ENCODE measurements at regions not wholly inside any gene's neighbourhood (a gene's known extent, or its start where the extent isn't known, plus 50 kb on each side); places are given as distances from the start of the nearest gene placed in this dataset.

- no peaks in the 10 kb centered on the region for H3K9me3 ChIP-seq (ENCODE audit: control insufficient read depth in 1 of 2, low read length in 2 of 2)
- no peaks in the 10 kb centered on the region for H3K27me3 ChIP-seq (ENCODE audit: control insufficient read depth in 1 of 2, insufficient read depth in 2 of 2, low read length in 2 of 2)
- H3K4me3 ChIP-seq (ENCODE audit: low read depth in 1 of 2, low read length in 2 of 2), result no peak overlapping the region
- no peak overlapping the region for H3K27ac ChIP-seq (ENCODE audit: low read depth, low read length)
- no peaks in the 10 kb centered on the region for H3K4me1 ChIP-seq (ENCODE audit: control insufficient read depth in 1 of 2, insufficient read depth in 2 of 2, low read length in 2 of 2)
- no peaks in the 10 kb centered on the region for H3K36me3 ChIP-seq (ENCODE audit: control insufficient read depth in 1 of 2, insufficient read depth in 2 of 2, low read length in 2 of 2)
- no peak overlapping the region for H3K9ac ChIP-seq (ENCODE audit: low read depth in 1 of 2, low read length in 2 of 2)
These were observed 290.1 kb downstream of the SRBD1 start for GRCh38 chr2:45320956-45321355.

- Histone ChIP-seq H3K27me3 (ENCODE audit: control insufficient read depth in 1 of 2, insufficient read depth in 2 of 2, low read length in 2 of 2) (no peaks in the 10 kb centered on the region), H3K4me1 (ENCODE audit: control insufficient read depth in 1 of 2, insufficient read depth in 2 of 2, low read length in 2 of 2) (no peaks in the 10 kb centered on the region), H3K9ac (ENCODE audit: low read depth in 1 of 2, low read length in 2 of 2) (no peak overlapping the region), H3K9me3 (ENCODE audit: control insufficient read depth in 1 of 2, low read length in 2 of 2) (no peaks in the 10 kb centered on the region), H3K27ac (ENCODE audit: low read depth, low read length) (no peak overlapping the region), H3K36me3 (ENCODE audit: control insufficient read depth in 1 of 2, insufficient read depth in 2 of 2, low read length in 2 of 2) (no peaks in the 10 kb centered on the region), H3K4me3 (ENCODE audit: low read depth in 1 of 2, low read length in 2 of 2) (no peak overlapping the region)
These were observed 291.2 kb downstream of the SRBD1 start for GRCh38 chr2:45319683-45320455.

GRCh38 chr2:45318686-45319085, 292.4 kb downstream of the SRBD1 start:
- Histone ChIP-seq H3K9me3 (ENCODE audit: control insufficient read depth in 1 of 2, low read length in 2 of 2) (no peaks in the 10 kb centered on the region), H3K27me3 (ENCODE audit: control insufficient read depth in 1 of 2, insufficient read depth in 2 of 2, low read length in 2 of 2) (no peaks in the 10 kb centered on the region), H3K27ac (ENCODE audit: low read depth, low read length) (no peak overlapping the region), H3K36me3 (ENCODE audit: control insufficient read depth in 1 of 2, insufficient read depth in 2 of 2, low read length in 2 of 2) (no peaks in the 10 kb centered on the region), H3K4me3 (ENCODE audit: low read depth in 1 of 2, low read length in 2 of 2) (no peak overlapping the region), H3K9ac (ENCODE audit: low read depth in 1 of 2, low read length in 2 of 2) (no peak overlapping the region), H3K4me1 (ENCODE audit: control insufficient read depth in 1 of 2, insufficient read depth in 2 of 2, low read length in 2 of 2) (no peaks in the 10 kb centered on the region)

- H3K27me3 ChIP-seq (ENCODE audit: control insufficient read depth in 1 of 2, insufficient read depth in 2 of 2, low read length in 2 of 2), result no peaks in the 10 kb centered on the region
- no peaks in the 10 kb centered on the region for H3K9me3 ChIP-seq (ENCODE audit: control insufficient read depth in 1 of 2, low read length in 2 of 2)
- H3K27ac ChIP-seq (ENCODE audit: low read depth, low read length), result no peak overlapping the region
- no peak overlapping the region for H3K4me3 ChIP-seq (ENCODE audit: low read depth in 1 of 2, low read length in 2 of 2)
- no peaks in the 10 kb centered on the region for H3K36me3 ChIP-seq (ENCODE audit: control insufficient read depth in 1 of 2, insufficient read depth in 2 of 2, low read length in 2 of 2)
- no peaks in the 10 kb centered on the region for H3K4me1 ChIP-seq (ENCODE audit: control insufficient read depth in 1 of 2, insufficient read depth in 2 of 2, low read length in 2 of 2)
- H3K9ac ChIP-seq (ENCODE audit: low read depth in 1 of 2, low read length in 2 of 2), result no peak overlapping the region
These were observed 294.3 kb downstream of the SRBD1 start for GRCh38 chr2:45316576-45317338.

GRCh38 chr2:45315861-45316260, 295.2 kb downstream of the SRBD1 start:
- Histone ChIP-seq H3K9ac (ENCODE audit: low read depth in 1 of 2, low read length in 2 of 2) (no peak overlapping the region), H3K27me3 (ENCODE audit: control insufficient read depth in 1 of 2, insufficient read depth in 2 of 2, low read length in 2 of 2) (no peaks in the 10 kb centered on the region), H3K4me3 (ENCODE audit: low read depth in 1 of 2, low read length in 2 of 2) (no peak overlapping the region), H3K36me3 (ENCODE audit: control insufficient read depth in 1 of 2, insufficient read depth in 2 of 2, low read length in 2 of 2) (no peaks in the 10 kb centered on the region), H3K27ac (ENCODE audit: low read depth, low read length) (no peak overlapping the region), H3K9me3 (ENCODE audit: control insufficient read depth in 1 of 2, low read length in 2 of 2) (no peaks in the 10 kb centered on the region), H3K4me1 (ENCODE audit: control insufficient read depth in 1 of 2, insufficient read depth in 2 of 2, low read length in 2 of 2) (no peaks in the 10 kb centered on the region)

- Histone ChIP-seq H3K4me1 (ENCODE audit: control insufficient read depth in 1 of 2, insufficient read depth in 2 of 2, low read length in 2 of 2) (no peaks in the 10 kb centered on the region), H3K4me3 (ENCODE audit: low read depth in 1 of 2, low read length in 2 of 2) (no peak overlapping the region), H3K36me3 (ENCODE audit: control insufficient read depth in 1 of 2, insufficient read depth in 2 of 2, low read length in 2 of 2) (no peaks in the 10 kb centered on the region), H3K27me3 (ENCODE audit: control insufficient read depth in 1 of 2, insufficient read depth in 2 of 2, low read length in 2 of 2) (no peaks in the 10 kb centered on the region), H3K27ac (ENCODE audit: low read depth, low read length) (no peak overlapping the region), H3K9ac (ENCODE audit: low read depth in 1 of 2, low read length in 2 of 2) (no peak overlapping the region), H3K9me3 (ENCODE audit: control insufficient read depth in 1 of 2, low read length in 2 of 2) (no peaks in the 10 kb centered on the region)
These were observed 298.8 kb downstream of the SRBD1 start for GRCh38 chr2:45312275-45312674.

- Histone ChIP-seq H3K9me3 (ENCODE audit: control insufficient read depth in 1 of 2, low read length in 2 of 2) (no peaks in the 10 kb centered on the region), H3K9ac (ENCODE audit: low read depth in 1 of 2, low read length in 2 of 2) (no peak overlapping the region), H3K4me3 (ENCODE audit: low read depth in 1 of 2, low read length in 2 of 2) (no peak overlapping the region), H3K4me1 (ENCODE audit: control insufficient read depth in 1 of 2, insufficient read depth in 2 of 2, low read length in 2 of 2) (no peaks in the 10 kb centered on the region), H3K27ac (ENCODE audit: low read depth, low read length) (no peak overlapping the region), H3K36me3 (ENCODE audit: control insufficient read depth in 1 of 2, insufficient read depth in 2 of 2, low read length in 2 of 2) (no peaks in the 10 kb centered on the region), H3K27me3 (ENCODE audit: control insufficient read depth in 1 of 2, insufficient read depth in 2 of 2, low read length in 2 of 2) (no peaks in the 10 kb centered on the region)
These were observed 299.5 kb downstream of the SRBD1 start for GRCh38 chr2:45311559-45311958.

GRCh38 chr2:45307147-45307546, 297.9 kb upstream of the SIX2 start:
- H3K36me3 ChIP-seq (ENCODE audit: control insufficient read depth in 1 of 2, insufficient read depth in 2 of 2, low read length in 2 of 2), result no peaks in the 10 kb centered on the region
- H3K27me3 ChIP-seq (ENCODE audit: control insufficient read depth in 1 of 2, insufficient read depth in 2 of 2, low read length in 2 of 2), result no peaks in the 10 kb centered on the region
- no peak overlapping the region for H3K9ac ChIP-seq (ENCODE audit: low read depth in 1 of 2, low read length in 2 of 2)
- H3K4me1 ChIP-seq (ENCODE audit: control insufficient read depth in 1 of 2, insufficient read depth in 2 of 2, low read length in 2 of 2), result peaks cover 2 to 3% of the 10 kb centered on the region in 2 donors
- H3K4me3 ChIP-seq (ENCODE audit: low read depth in 1 of 2, low read length in 2 of 2), result no peak overlapping the region
- H3K9me3 ChIP-seq (ENCODE audit: control insufficient read depth in 1 of 2, low read length in 2 of 2), result no peaks in the 10 kb centered on the region
- no peak overlapping the region for H3K27ac ChIP-seq (ENCODE audit: low read depth, low read length)

GRCh38 chr2:45305599-45305998, 296.3 kb upstream of the SIX2 start:
- H3K4me1 ChIP-seq (ENCODE audit: control insufficient read depth in 1 of 2, insufficient read depth in 2 of 2, low read length in 2 of 2), result peaks cover 15 to 17% of the 10 kb centered on the region in 2 donors
- H3K4me3 ChIP-seq (ENCODE audit: low read depth in 1 of 2, low read length in 2 of 2), result no peak overlapping the region
- H3K36me3 ChIP-seq (ENCODE audit: control insufficient read depth in 1 of 2, insufficient read depth in 2 of 2, low read length in 2 of 2), result no peaks in the 10 kb centered on the region
- H3K27me3 ChIP-seq (ENCODE audit: control insufficient read depth in 1 of 2, insufficient read depth in 2 of 2, low read length in 2 of 2), result no peaks in the 10 kb centered on the region
- no peaks in the 10 kb centered on the region for H3K9me3 ChIP-seq (ENCODE audit: control insufficient read depth in 1 of 2, low read length in 2 of 2)
- no peak overlapping the region for H3K27ac ChIP-seq (ENCODE audit: low read depth, low read length)
- no peak overlapping the region for H3K9ac ChIP-seq (ENCODE audit: low read depth in 1 of 2, low read length in 2 of 2)

GRCh38 chr2:45303417-45304202, 294.4 kb upstream of the SIX2 start:
- Histone ChIP-seq H3K27ac (ENCODE audit: low read depth, low read length) (no peak overlapping the region), H3K9me3 (ENCODE audit: control insufficient read depth in 1 of 2, low read length in 2 of 2) (no peaks in the 10 kb centered on the region), H3K9ac (ENCODE audit: low read depth in 1 of 2, low read length in 2 of 2) (no peak overlapping the region), H3K36me3 (ENCODE audit: control insufficient read depth in 1 of 2, insufficient read depth in 2 of 2, low read length in 2 of 2) (no peaks in the 10 kb centered on the region), H3K4me3 (ENCODE audit: low read depth in 1 of 2, low read length in 2 of 2) (no peak overlapping the region), H3K4me1 (ENCODE audit: control insufficient read depth in 1 of 2, insufficient read depth in 2 of 2, low read length in 2 of 2) (peaks cover 27 to 29% of the 10 kb centered on the region in 2 donors), H3K27me3 (ENCODE audit: control insufficient read depth in 1 of 2, insufficient read depth in 2 of 2, low read length in 2 of 2) (no peaks in the 10 kb centered on the region)

All from duodenal mucosa (tissue), 2 donors.